Heart right ventricle (tissue), 16 donors: ENCODE measurements at regions not wholly inside any gene's neighbourhood (a gene's known extent, or its start where the extent isn't known, plus 50 kb on each side); places are given as distances from the start of the nearest gene placed in this dataset.

Experiments
- ATAC-seq, 8 donors: fragments of 200-7000 bp; cut with Tn5 transposase; one replicate each; pipeline ENCODE4 v1.9.1; 2020; ENCODE audit warnings: mild to moderate bottlenecking in 8 of 8, moderate library complexity in 8 of 8, moderate number of reproducible peaks in 1 of 8
- DNase-seq, 2 donors: peaks; one replicate each; pipeline ENCODE4 v3.0.0-alpha.2; 2020
- H3K27ac ChIP-seq, 10 donors: fragments of 200-600 bp; sonication (generic) in 2 of 10; one replicate each; pipeline versions ENCODE4 v1.5.0 to v1.8.0; 2020 to 2022; ENCODE audit warnings: mild to moderate bottlenecking in 3 of 10
- H3K27me3 ChIP-seq, 7 donors: fragments of 200-600 bp; one replicate each; pipeline ENCODE4 v1.8.0; 2021 to 2022; ENCODE audit warnings: mild to moderate bottlenecking in 2 of 7
- H3K36me3 ChIP-seq, 9 donors: fragments of 200-600 bp; sonication (generic) in 1 of 9; one replicate each; pipeline versions ENCODE4 v1.5.0 to v1.8.0; 2020 to 2022; ENCODE audit warnings: mild to moderate bottlenecking in 2 of 9
- H3K4me1 ChIP-seq, 9 donors: fragments of 200-600 bp; sonication (generic) in 1 of 9; one replicate each; pipeline versions ENCODE4 v1.5.0 to v1.8.0; 2020 to 2022; ENCODE audit warnings: mild to moderate bottlenecking in 4 of 9
- H3K4me3 ChIP-seq, 10 donors: fragments of 200-600 bp; sonication (generic) in 2 of 10; one replicate each; pipeline versions ENCODE4 v1.5.0 to v1.8.0; 2020 to 2022; ENCODE audit warnings: mild to moderate bottlenecking in 7 of 10, moderate library complexity in 2 of 10
- H3K9me3 ChIP-seq, 11 donors: fragments of 200-600 bp in 10 of 11; sonication (generic) in 2 of 11; one replicate each; pipeline versions ENCODE4 v1.5.0 to v1.8.0; 2013 to 2022; ENCODE audit warnings: mild to moderate bottlenecking in 2 of 11, control low read depth in 1 of 11, moderate library complexity in 1 of 11
- WGBS, 2 donors: extraction: QIAGEN DNeasy Blood & Tissue Kit; methylation state at CpG; one replicate each; pipeline ENCODE4 v1.1.7; 2013; ENCODE audit warnings: inconsistent platforms in 1 of 2; 5-methylcytosine and 5-hydroxymethylcytosine counted together
- intact Hi-C, 10 donors: fragments of 100-400 bp; cut with DNase I; formaldehyde crosslinking; loops; one replicate each; pipeline versions ENCODE4 v1.11.1 to v1.14.2; 2022
- TF ChIP-seq, protein P1 (sequence below), 9 donors: fragments of 200-600 bp; sonication (generic) in 2 of 9; IDR thresholded peaks; one replicate each; pipeline versions ENCODE4 v1.5.0 to v1.8.0; 2021 to 2022; ENCODE audit warnings: antibody characterized with exemption in 9 of 9, mild to moderate bottlenecking in 5 of 9, moderate library complexity in 1 of 9
- donor health status: Arrhythmogenic right ventricular cardiomyopathy.
- donor health status: ischemic (EF 13 %, LVEDD 7.1; RV severe dilation, severe dysfunction).
- donor health status: healthy with polysubstance abuse.
- donor health status: DM: no; HTN: yes; CAD: no.
- donor health status: DM: no; HTN: no; CAD: no.
- donor health status: ischemic (EF 25% LVEDD 6.9; RV normal size, moderate dysfunction).
- donor health status: ischemic (EF 25% LVEDD 5.7; RV mildly dilated, moderate dysfunction).
- donor health status: healthy.
- donor health status: DM: yes; HTN: yes; CAD: no.
- donor health status: Ischemic cardiomyopathy.
- donor health status: ischemic (EF 35%, LVEDD 5.7; RV mildly dilated, moderate dysfunction).
- donor health status: nonischemic (EF 11% LVEDD 7.7; RV severe dilation, severe dysfunction).
- donor health status: DM: yes; HTN: yes; CAD: no.
- donor health status: PGD.
- donor health status: ischemic (EF 29% LVEDD 5.4; RV normal size, mild dysfunction).
- donor health status: nonischemic (EF 23%, LVEDD 6.1; RV moderate dilation, normal function).

DNA sequence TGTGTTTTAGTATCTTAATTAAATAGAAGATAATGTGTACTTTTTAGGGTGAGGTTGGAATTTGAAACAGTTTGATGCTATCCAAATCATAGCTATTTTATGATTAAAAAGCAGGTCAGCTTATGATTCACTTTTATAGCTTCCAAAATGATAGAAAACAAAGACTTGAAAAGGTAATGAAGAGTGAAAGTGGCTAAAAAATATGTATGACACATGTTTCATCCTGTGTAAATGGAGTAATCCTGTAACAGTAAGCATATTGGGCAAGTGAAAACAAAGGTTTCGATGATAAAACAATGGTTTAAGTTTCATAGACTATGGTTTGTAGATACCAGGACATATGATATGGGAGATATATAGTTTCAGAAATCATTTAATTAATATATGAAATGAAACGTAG, 456.2 kb downstream of the PCDH20 start:
- no peak overlapping the region for H3K27ac ChIP-seq
- no peak overlapping the region for H3K4me3 ChIP-seq
- ATAC-seq (no peak), DNase-seq (no peak)
- intact Hi-C loops: no loop called here
- TF ChIP-seq, protein P1, sequence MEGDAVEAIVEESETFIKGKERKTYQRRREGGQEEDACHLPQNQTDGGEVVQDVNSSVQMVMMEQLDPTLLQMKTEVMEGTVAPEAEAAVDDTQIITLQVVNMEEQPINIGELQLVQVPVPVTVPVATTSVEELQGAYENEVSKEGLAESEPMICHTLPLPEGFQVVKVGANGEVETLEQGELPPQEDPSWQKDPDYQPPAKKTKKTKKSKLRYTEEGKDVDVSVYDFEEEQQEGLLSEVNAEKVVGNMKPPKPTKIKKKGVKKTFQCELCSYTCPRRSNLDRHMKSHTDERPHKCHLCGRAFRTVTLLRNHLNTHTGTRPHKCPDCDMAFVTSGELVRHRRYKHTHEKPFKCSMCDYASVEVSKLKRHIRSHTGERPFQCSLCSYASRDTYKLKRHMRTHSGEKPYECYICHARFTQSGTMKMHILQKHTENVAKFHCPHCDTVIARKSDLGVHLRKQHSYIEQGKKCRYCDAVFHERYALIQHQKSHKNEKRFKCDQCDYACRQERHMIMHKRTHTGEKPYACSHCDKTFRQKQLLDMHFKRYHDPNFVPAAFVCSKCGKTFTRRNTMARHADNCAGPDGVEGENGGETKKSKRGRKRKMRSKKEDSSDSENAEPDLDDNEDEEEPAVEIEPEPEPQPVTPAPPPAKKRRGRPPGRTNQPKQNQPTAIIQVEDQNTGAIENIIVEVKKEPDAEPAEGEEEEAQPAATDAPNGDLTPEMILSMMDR (IDR thresholded peaks at IDR 0.05): no peak
- no peaks in the 10 kb centered on the region for H3K4me1 ChIP-seq
- 72 to 84% methylated on average over 2 of the region's 2 CpGs for WGBS, 2 donors
- H3K36me3 ChIP-seq: no peaks in the 10 kb centered on the region
- H3K27me3 ChIP-seq: no peaks in the 10 kb centered on the region
- peaks cover 0 to 7% (median 0%) of the 10 kb centered on the region in 11 donors for H3K9me3 ChIP-seq

DNA sequence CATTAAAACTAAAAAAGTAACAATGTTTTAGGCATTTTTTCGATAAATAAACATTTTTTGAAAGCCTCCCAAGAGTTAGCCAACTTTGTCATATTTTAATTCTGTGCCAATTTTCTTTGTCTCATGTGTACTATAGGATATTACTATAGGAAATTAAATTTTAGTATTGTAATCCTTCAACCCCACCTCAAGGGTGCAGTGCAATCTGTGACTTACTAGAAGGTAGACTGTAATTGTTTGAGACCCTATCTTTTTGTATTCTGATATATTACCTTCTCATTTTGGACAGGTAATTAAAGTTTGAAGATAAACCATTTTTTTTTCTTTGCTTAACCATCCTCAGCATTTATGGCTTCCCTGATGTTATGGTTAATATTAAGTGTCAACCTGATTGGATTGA, 457.8 kb downstream of the PCDH20 start:
- intact Hi-C loops: no loop called here
- H3K27me3 ChIP-seq: no peaks in the 10 kb centered on the region
- no peaks in the 10 kb centered on the region for H3K4me1 ChIP-seq
- TF ChIP-seq, protein P1 (IDR thresholded peaks at IDR 0.05): no peak
- no peak overlapping the region for H3K4me3 ChIP-seq
- H3K9me3 ChIP-seq: peaks cover 0 to 7% (median 0%) of the 10 kb centered on the region in 11 donors
- 54 to 60% methylated on average over 1 of the region's 1 CpG for whole genome bisulfite sequencing, 2 donors
- ATAC-seq: no peak
- H3K36me3 ChIP-seq: no peaks in the 10 kb centered on the region
- no peak for DNase-seq
- H3K27ac ChIP-seq: no peak overlapping the region

DNA sequence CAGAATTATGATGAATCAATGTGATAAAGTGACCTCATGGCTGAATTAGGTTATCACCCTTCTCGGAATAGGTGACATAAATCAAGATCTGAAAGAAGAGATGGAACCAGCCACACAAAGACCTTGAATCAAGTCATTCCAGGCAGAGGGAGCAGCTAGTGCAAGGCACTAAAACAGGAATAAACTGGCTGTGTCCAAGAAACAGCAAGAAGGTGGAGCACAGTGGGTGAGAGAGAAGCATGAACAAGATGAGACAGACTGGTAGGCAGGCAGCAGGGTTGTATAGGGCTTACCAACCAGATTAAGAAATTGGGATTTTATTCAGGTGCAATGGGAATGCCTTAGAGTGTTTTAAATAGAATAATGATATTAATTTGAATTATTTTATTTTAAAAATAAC, 470.3 kb downstream of the PCDH20 start:
- no peaks in the 10 kb centered on the region for H3K36me3 ChIP-seq
- H3K27ac ChIP-seq: no peak overlapping the region
- intact Hi-C loops: loop anchor here in 1 of 10 donors (10.0 kb wide), 1 partner anchor 1161 kb away; no protein-coding TSS in a partner anchor
- DNase-seq: no peak
- H3K9me3 ChIP-seq: peaks cover 0 to 14% (median 0%) of the 10 kb centered on the region in 11 donors
- 33 to 37% methylated on average over 1 of the region's 1 CpG for WGBS, 2 donors
- TF ChIP-seq, protein P1 (IDR thresholded peaks at IDR 0.05): no peak
- H3K4me1 ChIP-seq: no peaks in the 10 kb centered on the region
- ATAC-seq: no peak
- no peaks in the 10 kb centered on the region for H3K27me3 ChIP-seq
- no peak overlapping the region for H3K4me3 ChIP-seq

DNA sequence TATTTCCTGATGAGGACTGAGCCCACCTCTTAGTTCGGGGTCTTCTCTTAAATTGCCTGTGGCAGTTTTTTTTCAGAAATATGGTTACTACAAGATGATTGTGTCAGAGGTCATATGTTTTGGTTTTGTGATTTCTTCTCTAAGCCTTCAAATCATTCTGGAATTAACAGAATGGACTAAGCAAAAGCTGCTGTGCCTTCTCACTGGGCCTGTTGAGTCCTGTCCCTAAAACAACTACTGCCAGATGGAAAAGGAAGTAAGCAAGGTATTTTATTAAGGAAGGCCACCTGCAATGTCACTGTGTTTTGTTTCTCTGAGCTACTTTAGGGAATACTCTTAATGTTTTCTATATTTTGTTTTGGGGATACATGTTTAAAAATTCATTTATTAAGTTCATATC, 470.8 kb downstream of the PCDH20 start:
- TF ChIP-seq, protein P1 (IDR thresholded peaks at IDR 0.05): no peak
- H3K27me3 ChIP-seq: no peaks in the 10 kb centered on the region
- 67 to 76% methylated on average over 1 of the region's 1 CpG for WGBS, 2 donors
- H3K9me3 ChIP-seq: peaks cover 0 to 8% (median 0%) of the 10 kb centered on the region in 11 donors
- H3K36me3 ChIP-seq: no peaks in the 10 kb centered on the region
- no peaks in the 10 kb centered on the region for H3K4me1 ChIP-seq
- no peak overlapping the region for H3K27ac ChIP-seq
- DNase-seq (no peak), ATAC-seq (no peak)
- no peak overlapping the region for H3K4me3 ChIP-seq
- intact Hi-C loops: loop anchor here in 1 of 10 donors (10.0 kb wide), 1 partner anchor 1160 kb away; no protein-coding TSS in a partner anchor
